GM18861 (cell line): ENCODE measurements at regions not wholly inside any gene's neighbourhood (a gene's known extent, or its start where the extent isn't known, plus 50 kb on each side); places are given as distances from the start of the nearest gene placed in this dataset.
"Not testable (repeated sequence)": the region's sequence is repeated elsewhere in the genome, so short reads cannot be mapped to it uniquely, and the experiment has no call there.

Experiments used
- ATAC-seq: cut with Tn5 transposase; IDR thresholded peaks from one replicate; pipeline ENCODE4 v1.9.1; 2021; ENCODE audit not compliant: unreplicated experiment

DNA sequence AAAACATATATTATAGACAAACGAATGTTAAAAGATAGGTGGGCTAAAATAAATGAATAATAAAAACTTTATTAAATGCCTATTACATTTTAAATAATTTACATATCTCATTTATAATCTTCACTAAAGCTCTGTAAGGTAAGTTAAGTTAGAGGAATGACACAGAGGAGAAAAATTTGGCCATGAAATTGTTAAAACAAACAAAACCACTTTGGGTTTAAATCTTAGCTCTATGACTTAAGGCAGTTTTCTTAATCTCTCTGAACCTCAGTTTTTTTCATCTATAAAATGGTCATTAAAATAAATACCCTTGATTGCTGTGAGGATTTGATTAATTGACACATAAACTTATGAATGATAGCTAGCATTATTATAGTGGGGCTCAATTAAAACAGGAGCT, 404.8 kb upstream of the ATP11B start:
- no peak for ATAC-seq

DNA sequence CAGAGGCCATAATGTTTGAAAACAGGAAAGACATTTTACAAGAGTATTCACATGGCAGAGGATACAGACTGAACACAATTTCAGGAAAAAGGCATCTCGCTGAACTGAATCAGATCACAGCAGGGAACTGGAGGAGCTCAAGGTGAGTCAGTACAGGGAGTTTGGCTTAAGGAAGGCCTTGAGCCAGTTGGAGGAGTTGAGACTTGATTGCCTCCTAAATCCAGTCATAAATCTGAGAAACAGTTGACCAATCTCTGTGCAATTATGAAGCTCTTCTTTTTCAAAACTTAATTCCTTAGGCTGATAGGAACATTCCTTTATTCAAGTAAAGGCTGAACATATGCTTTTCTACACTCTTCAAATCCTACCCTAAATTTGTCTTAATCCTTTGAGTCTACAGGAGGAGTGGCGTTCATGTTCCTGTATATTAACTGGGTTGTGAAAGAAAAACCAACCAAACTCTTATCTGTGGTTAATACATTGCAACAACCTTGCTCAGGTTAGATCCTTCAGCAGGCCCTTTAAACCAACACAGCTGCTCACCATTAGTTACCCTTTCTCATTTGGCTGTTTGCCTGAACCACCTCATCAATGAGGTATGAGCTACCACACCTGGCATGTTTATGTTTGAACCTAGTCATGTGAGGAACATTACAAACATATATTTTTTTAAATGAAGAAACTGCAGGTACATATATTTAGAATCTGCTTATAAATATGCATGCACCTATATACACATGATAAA, 404.1 kb upstream of the ATP11B start:
- ATAC-seq: no peak

DNA sequence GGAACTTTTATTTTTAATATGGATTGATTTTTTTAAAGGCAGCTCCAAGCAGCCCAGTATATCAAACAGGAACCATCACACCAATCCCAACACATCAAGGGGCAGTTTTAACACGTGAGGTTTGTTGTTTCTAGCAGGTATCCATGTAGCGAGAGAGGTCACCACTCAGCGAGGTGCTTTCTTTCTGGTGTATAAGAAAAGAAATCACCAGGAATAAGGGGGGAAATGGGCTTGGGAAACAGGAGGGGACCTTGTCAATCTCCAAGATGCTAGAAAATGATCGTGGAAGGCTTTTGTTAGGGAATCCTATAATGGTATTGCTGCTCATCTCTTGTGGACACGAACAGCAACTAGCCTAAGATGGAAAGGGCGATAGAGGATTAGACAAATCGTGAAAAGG, 402.9 kb upstream of the ATP11B start:
- no peak for ATAC-seq

DNA sequence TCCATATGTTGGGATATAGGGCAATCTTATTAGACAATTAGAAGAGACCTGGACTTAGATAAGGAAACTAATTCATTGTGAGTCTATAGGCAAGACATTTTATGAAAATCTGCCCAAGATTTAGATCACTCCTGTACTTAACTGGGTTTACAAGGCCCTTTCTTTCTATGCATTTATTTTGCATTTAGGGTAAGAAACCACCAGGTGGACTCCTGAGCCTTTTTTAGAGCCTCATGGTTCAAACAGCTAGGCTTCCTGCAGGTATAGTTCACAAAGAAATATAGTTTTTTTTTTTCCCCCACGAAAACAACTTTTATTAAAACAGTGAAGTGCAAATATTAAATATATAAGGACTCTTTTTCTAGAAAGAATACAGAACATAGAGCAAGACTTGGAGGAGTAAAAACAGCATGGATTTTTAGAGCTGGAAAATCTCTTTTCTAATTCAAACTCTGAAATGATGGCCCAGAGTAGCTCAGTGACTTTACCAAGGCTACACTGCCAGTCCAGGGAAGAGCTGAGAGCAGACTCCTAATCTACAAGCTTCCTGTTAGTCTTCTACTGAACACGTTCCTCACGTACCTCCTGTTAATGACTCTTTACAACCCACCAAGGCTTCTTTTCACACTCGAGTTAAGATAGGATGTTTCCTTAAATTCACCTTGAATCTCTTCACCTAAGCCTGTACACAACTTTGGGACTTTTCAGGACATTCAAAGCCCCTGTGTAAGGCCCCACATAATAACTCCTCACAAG, 400.9 kb upstream of the ATP11B start:
- no peak for ATAC-seq

DNA sequence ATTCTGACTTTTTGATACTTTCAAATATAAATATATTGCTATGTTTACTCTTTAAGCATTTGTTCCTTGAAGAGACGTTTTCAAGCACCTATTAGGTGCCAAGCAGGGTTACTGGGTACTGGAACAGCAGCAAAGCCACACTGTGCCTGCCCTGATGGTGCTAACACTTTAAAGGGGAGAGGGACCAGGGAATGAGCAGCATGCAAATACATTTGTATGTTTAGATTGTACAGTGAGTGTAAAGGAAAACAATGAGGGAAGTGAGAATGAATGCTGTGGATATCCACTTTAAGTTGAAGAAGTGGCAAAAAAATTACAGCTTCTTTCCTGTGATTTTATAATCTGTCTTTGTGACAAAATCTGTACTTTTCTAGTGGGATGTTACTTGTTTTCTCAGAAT, 400.2 kb upstream of the ATP11B start:
- no peak for ATAC-seq

DNA sequence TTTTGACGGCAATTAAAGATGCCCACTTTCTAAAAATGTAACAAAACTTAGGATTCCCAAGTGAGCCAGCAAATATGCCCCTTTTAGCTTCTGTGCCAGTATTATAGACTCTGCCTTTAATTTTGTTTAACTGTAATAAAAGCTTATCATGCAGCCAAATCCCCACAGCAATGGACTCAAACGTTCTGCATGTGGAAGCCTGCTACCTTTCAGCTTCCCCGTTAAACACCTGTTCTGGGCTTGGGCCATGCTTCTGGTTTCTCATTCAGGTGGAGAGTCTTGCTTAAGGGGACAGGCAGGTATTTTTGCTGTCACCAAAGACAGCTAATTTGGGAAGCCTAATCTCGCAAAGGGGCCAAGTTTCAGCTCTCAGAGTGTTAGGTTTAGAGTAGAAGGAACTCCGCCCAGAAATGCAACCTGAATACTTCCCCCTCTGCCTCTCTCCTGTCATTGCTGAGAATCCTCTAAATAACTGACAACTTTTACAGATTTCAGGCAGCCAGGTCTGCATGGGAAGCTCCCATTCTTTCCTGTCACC, 399.4 kb upstream of the ATP11B start:
- no peak for ATAC-seq

DNA sequence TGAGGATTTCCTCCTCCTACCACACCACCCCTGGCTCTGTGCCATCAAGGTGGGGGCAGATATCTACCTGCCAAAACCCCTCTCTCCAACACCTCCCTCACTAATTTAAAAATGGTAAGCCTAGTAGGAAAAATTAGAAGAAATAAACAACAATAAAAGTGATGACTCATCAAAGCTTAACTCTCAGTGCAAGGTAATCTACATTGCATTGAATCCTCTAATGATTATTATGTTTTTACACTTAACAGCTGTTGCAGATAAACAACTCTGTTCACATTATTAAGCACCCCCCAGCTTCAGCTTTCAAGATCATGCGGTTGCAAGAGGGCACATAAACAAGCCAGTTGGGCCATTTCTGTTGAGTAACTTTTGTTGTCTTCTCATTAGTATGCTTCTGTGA, 396.1 kb upstream of the ATP11B start:
- no peak for ATAC-seq

DNA sequence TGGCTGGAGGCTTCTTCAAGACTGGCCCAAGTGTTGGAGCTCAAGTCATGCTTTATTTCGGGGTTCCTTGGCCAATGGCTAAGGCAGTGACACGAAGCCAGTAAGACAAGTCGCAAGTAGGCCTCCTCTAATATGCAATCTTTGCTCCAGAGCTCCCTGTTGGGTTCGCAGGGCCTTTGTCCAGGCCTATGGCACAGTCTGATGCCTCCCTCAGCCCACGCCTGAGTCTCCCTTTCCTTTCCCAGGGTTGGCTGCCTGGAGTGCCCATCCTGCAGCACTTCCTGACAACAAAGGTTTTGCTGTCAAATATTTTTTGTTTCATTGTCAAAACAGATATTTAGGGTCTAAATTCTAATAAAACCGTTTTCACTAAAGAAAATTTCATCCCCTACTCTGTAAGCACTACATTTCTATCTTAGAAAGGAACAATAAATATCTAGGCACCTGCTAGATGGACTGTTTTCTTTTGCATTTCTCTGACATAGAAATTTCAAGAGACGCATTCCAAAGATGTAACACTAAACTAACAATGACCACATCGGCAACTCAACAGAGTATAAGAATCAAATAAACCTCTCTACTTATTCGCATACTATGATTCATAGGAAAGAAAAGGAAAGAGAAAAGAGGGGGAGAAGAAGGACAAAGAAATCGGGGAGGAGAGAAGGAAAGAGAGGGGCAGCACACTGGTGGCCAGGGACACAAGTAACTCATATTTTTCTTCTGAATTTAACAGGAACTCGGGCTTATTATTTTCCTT, 393.1 kb upstream of the ATP11B start:
- ATAC-seq: no peak

DNA sequence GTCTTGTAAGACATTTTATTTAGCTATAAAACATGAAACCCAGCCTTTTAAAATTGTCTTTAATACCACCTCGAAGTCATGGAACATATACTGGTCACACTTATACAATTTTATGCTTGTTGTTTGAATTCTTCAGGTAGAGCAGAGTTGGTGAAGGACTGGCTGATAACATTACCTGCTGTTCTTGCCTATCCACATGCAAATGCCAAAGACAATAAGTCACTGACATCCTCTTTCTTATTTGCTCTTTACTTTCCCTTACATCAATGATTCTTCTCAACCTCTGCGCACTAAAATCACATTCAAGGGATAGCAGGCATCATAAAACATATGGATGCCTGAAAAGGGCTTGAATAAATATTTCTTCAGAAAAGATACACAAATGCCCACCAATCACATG, 392.5 kb upstream of the ATP11B start:
- no peak for ATAC-seq

DNA sequence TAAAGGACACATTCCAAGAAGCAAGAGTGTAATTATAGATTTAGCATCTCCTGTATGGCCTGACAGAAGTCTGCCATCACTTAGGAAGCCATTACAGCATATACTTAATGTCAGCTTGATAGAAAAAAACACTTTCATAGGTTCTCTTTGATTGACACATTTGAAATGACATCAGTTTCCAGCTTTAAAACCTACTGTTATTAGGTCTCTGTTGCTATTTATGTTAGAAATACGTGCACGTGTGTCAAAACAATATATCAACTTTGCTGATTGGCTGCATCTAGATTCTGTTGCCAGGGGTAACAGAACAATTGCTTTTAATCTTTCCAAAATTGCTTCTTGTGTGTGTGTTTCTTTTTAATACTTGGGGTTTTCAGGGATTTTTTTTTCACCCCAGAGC, 389.3 kb upstream of the ATP11B start:
- ATAC-seq: no peak

DNA sequence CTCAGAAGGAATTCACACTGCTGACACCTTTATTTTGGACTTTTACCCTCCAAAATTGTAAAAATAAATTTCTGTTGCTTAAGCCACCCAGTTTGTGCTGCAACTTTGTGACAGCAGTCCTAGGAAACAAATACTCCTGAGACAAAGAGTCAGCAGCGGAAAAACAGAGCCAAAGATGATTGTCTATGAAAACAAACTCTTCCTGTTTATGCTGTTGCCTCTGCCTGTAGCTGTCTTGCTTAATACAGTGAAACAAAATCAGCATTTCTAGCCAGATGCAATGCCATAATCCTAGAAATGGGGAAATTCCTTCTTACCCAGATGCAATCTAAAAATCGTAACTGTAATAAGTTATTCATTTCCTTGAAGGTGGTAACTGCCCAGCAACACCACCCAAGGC, 387.5 kb upstream of the ATP11B start:
- ATAC-seq: no peak

DNA sequence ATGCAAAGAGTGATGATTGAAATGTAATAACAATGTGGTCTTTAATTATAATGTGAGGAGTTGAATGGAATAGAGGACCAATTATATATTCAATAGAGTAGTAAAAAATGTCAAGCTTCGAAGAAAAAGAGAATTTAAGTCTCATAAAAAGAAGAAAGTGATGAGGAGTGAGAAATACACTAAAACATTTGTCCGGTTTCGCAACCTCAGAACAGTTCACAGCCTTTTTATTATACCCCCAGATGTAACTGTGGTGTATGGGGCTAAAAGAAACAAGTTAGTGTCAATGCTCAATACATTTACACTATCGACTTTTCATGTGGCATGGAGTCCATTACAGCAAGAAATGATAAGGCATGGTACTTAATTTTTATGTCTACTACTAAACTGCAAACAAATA, 386.5 kb upstream of the ATP11B start:
- ATAC-seq: no peak

DNA sequence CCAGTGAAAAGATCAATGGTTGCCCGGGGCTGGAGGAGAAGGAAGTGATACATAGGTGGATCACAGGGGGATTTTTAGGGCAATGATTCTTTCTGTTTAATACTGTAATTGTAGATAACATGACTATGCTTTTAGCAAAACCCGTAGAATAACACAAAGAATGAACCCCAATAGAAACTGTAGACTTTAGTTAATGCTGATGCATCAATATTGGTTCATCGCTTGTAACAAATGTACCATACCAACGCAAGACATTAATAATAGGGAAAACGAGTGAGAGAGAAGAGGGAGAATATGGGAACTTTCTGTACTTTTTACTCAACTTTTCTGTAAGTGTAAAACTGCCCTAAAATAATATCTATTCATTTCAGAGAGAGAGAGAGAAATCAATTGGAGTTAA, 383.3 kb upstream of the ATP11B start:
- ATAC-seq: no peak

DNA sequence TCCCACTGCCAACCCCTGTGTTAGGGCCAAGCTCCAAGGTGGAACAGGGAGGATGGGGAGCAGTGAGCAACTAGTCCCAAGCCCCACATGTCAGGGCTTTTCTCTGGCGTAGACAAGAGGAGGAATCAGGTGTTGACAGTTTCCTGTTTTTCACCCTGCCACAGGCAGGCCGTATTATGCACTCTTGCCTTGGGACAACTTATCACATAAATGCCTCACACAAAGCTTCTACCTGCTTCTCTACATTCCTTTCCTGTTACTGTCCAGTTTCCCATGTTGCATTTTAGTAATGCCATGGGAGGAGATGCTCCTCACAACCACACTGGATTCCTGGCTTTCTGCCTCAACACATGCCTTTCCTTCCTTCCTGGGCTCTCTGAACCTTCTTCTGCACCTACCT, 381.2 kb upstream of the ATP11B start:
- no peak for ATAC-seq

DNA sequence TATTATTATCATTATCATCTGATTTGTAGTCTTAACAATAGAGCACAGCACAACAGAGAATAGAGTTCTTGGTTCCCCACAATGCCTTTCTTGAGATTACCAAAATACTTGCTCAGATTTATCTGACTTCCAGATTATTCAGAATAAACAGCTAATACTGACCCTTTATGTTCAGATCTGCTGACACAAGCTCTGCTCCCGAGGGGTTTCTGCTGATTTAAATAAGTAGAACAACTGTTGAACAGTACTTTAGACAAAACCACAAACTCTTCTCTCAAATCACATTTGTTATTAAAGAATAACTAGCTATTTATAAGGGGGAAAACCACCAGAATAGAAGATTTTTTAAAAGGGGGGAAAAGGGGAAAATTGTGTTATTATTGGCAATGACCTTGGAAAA, 380.2 kb upstream of the ATP11B start:
- no peak for ATAC-seq

DNA sequence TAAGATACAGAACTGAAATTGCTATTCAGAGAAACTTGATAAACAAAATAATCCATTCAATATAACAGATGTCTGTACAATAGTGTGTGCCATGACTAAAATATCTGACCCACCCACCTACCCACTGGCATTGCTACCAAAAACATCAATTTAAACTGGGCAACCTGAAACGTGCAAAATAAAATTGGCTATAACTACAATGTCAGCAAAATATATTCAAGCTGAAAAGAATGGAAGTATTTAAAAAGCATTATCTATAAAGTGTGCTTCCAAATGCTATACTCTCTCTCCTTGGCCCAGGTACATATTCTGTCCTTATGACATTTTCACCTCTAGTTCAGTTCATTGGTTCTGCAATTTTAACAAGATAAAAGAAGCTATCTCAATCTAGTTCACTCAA, 379.6 kb upstream of the ATP11B start:
- no peak for ATAC-seq

DNA sequence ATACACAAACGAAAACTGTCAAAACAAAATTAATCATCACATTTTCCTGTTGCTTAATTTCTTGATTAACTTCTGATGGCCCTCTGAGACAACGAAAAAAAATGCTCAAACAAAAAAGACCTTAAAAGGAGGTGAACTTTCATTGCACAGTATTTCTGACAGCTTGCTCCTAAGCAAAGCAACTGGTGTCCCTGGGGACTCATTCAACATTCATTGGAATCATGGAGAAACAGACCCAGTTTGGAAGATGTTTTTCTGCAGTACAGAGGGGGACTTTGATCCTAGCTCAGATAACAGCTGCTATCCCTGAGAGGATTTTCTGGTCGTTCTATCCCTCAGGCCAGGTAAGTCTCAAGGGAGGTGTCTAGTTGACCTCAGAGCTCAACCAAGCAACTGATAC, 378.7 kb upstream of the ATP11B start:
- ATAC-seq: no peak

DNA sequence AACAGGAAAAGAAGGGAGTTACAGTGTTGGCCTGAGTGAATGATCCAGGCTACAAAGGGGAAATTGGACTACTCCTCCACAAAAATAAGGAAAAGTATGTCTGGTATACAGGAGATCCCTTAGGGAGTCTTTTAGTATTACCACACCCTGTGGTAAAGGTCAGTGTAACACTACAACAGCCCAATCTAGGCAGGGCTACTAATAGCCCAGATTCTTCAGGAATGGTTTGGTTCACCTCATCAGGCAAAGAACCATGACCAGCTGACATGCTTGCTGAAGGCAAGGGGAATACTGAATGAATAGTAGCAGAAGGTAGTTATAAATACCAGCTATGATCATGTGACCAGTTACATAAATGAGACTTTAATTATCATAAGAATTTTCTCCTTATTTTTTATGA, 372.6 kb upstream of the ATP11B start:
- ATAC-seq: no peak

DNA sequence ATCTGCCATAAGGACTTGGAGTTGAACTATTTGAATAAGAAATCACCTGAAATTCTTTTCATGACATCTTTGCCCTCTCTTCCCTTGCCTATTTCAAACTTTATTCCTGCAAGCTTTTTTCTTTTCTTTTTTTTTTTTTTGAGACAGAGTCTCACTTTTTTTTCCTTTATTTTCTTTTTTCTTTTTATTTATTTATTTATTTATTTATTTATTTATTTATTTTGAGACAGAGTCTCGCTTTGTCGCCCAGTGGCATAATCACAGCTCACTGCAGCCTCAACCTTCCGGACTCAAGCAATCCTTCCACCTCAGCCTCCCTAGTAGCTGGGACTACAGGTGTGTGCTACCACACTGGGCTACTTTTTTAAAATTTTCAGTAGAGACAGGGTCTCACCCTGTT, 369.3 kb upstream of the ATP11B start:
- ATAC-seq: no peak

DNA sequence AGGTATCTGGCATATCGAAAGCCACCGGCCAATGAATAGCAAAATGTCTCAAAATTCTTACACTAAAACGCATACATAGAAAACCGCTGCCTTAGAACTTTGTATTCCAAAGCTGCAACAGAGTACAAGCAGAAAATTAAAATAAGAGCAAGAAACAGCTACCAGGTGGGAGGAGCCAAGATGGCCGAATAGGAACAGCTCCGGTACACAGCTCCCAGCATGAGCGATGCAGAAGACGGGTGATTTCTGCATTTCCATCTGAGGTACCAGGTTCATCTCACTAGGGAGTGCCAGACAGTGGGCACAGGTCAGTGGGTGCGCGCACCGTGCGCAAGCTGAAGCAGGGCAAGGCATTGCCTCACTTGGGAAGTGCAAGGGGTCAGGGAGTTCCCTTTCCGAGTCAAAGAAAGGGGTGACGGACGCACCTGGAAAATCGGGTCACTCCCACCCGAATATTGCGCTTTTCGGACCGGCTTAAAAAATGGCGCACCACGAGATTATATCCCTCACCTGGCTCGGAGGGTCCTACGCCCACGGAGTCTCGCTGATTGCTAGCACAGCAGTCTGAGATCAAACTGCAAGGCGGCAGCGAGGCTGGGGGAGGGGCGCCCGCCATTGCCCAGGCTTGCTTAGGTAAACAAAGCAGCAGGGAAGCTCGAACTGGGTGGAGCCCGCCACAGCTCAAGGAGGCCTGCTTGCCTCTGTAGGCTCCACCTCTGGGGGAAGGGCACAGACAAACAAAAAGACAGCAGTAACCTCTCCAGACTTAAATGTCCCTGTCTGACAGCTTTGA, 367.2 kb upstream of the ATP11B start:
- not testable (repeated sequence) for ATAC-seq

DNA sequence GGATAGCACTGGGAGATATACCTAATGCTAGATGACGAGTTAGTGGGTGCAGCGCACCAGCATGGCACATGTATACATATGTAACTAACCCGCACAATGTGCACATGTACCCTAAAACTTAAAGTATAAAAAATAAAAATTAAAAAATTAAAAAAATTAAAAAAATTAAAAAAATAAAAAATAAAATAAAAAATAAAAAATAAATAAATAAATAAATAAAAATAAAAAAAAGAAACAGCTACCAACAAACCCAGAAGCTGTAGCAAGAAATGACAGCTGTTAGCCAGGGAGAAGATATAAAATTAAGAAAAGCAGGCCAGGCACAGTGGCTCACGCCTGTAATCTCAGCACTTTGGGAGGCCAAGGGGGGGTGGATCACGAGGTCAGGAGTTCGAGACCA, 361.3 kb upstream of the ATP11B start:
- ATAC-seq: not testable (repeated sequence)
